NCI-H2171 treated with DMSO at 0.1 percent for 48 hours (cell line): ENCODE measurements at regions not wholly inside any gene's neighbourhood (a gene's known extent, or its start where the extent isn't known, plus 50 kb on each side); places are given as distances from the start of the nearest gene placed in this dataset.
"Not testable (repeated sequence)": the region's sequence is repeated elsewhere in the genome, so short reads cannot be mapped to it uniquely, and the experiment has no call there.

Experiments
- DNase-seq: peaks from one replicate; lab custom pipeline; 2025; lab: John Stamatoyannopoulos, UW

GRCh38 chr14:106129274-106129673 is 602.9 kb downstream of the TMEM121 start:
- DNase-seq: no peak

- not testable (repeated sequence) for DNase-seq
Measured at GRCh38 chr14:106129904-106130661, 603.7 kb downstream of the TMEM121 start.

- DNase-seq: not testable (repeated sequence)
Measured at GRCh38 chr14:106133126-106133525, 606.7 kb downstream of the TMEM121 start.

- DNase-seq: no peak
Measured at GRCh38 chr14:106134886-106135285, 608.5 kb downstream of the TMEM121 start.

GRCh38 chr14:106141242-106142220 is 615.1 kb downstream of the TMEM121 start:
- DNase-seq: no peak

GRCh38 chr14:106145731-106146130 is 619.3 kb downstream of the TMEM121 start:
- not testable (repeated sequence) for DNase-seq

- peak; percentile 43 for DNase-seq
Measured at GRCh38 chr14:106153362-106153955, 627.1 kb downstream of the TMEM121 start.

- no peak for DNase-seq
Measured at GRCh38 chr14:106163316-106163715, 636.9 kb downstream of the TMEM121 start.

- DNase-seq: not testable (repeated sequence)
Measured at GRCh38 chr14:106163812-106164211, 637.4 kb downstream of the TMEM121 start.

GRCh38 chr14:106166232-106166631 is 639.8 kb downstream of the TMEM121 start:
- no peak for DNase-seq

- no peak for DNase-seq
Measured at GRCh38 chr14:106166650-106167204, 640.3 kb downstream of the TMEM121 start.

- not testable (repeated sequence) for DNase-seq
Measured at GRCh38 chr14:106170163-106170658, 643.8 kb downstream of the TMEM121 start.

GRCh38 chr14:106174206-106174605 is 647.8 kb downstream of the TMEM121 start:
- DNase-seq: no peak

GRCh38 chr14:106177266-106178246 is 651.2 kb downstream of the TMEM121 start:
- not testable (repeated sequence) for DNase-seq

- no peak for DNase-seq
Measured at GRCh38 chr14:106179761-106180160, 653.4 kb downstream of the TMEM121 start.

GRCh38 chr14:106184771-106185170 is 658.4 kb downstream of the TMEM121 start:
- not testable (repeated sequence) for DNase-seq

GRCh38 chr14:106185174-106185836 is 658.9 kb downstream of the TMEM121 start:
- DNase-seq: not testable (repeated sequence)

- DNase-seq: no peak
Measured at GRCh38 chr14:106185837-106186233, 659.5 kb downstream of the TMEM121 start.

- no peak for DNase-seq
Measured at GRCh38 chr14:106187216-106187615, 660.8 kb downstream of the TMEM121 start.

GRCh38 chr14:106192701-106193100 is 666.3 kb downstream of the TMEM121 start:
- DNase-seq: not testable (repeated sequence)
